HG03521 (cell line): ENCODE measurements at regions not wholly inside any gene's neighbourhood (a gene's known extent, or its start where the extent isn't known, plus 50 kb on each side); places are given as distances from the start of the nearest gene placed in this dataset.
"Not testable (repeated sequence)": the region's sequence is repeated elsewhere in the genome, so short reads cannot be mapped to it uniquely, and the experiment has no call there.

Experiments
- ATAC-seq: cut with Tn5 transposase; IDR thresholded peaks from one replicate; pipeline ENCODE4 v1.9.1; 2021; ENCODE audit warnings: mild to moderate bottlenecking, moderate library complexity; ENCODE audit not compliant: unreplicated experiment

DNA sequence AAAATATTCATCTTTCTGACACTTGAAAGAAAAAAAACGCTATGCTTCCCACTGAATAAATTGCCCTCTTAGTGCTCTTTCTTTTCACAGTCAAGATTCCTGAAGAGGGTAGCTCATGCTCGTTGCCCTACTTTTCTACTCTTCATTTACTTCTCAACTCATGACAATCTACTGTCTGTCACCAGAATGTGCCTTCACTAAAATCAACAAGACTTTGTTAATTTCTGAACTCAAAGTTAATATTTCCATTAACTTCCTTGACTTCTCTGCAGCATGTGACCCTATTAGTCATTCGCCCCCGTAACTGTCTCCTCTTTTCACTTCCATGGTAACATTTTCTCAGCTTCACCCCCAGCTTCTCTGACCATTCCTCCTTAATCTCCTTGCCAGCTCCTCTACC is 98.9 kb upstream of the MAPRE2 start:
- no peak for ATAC-seq

GRCh38 chr18:34942975-34943374 is 98.2 kb upstream of the MAPRE2 start:
- no peak for ATAC-seq

DNA sequence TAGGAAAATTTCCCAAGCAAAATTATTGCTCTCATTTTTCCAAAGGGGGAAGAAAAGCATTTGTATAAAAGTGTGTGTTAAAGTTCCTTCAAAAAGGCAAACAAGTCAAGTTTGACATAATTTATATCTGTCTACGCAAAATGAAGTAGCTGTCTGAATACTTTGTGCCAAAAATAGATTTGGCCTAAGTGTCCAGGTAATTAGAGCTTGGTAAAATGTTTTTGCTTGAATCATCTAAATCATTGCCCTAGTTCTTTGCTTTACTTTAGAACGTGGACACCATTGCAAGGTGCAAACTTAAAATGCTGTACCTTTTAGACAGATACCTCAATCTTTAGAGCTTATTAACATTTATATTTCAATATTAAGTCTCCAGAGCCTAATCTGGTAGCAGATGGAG is 97.6 kb upstream of the MAPRE2 start:
- ATAC-seq, result no peak

DNA sequence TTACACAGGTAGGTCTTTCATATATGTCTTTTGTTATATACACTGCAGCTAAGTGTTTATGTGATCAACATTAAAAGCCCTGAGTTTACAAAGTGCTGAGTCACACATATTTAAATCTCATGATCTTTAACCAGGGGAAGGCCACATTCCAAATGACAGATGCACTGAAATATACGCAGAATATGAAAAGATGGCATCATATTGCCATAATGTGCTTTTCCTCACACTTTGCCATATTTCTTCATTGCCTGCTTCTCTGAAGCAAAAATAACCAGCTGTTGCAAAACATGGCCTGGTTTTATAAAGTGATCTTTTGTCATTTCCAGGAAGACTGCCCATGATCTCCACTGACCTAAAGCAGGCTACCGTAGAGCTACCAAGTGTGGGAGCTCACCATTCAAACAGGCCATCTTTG is 93.5 kb upstream of the MAPRE2 start:
- ATAC-seq, result no peak

GRCh38 chr18:34951625-34952379 is 89.4 kb upstream of the MAPRE2 start:
- ATAC-seq, result no peak

GRCh38 chr18:34953212-34953611 is 88.0 kb upstream of the MAPRE2 start:
- no peak for ATAC-seq

DNA sequence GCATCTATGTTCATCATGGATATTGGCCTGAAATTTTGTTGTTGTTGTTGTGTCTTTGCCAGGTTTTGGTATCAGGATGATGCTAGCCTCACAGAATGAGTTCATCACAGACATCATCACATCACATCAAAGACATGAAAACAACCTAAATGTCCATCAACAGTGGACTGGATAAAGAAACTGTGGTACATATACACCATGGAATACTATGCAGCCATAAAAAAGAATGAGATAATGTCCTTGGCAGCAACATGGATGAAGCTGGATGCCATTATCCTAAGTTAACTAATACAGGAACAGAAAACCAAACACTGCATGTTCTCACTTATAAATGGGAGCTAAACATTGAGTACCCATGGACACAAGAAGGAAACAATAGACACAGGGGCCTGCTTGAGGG is 85.7 kb upstream of the MAPRE2 start:
- not testable (repeated sequence) for ATAC-seq

DNA sequence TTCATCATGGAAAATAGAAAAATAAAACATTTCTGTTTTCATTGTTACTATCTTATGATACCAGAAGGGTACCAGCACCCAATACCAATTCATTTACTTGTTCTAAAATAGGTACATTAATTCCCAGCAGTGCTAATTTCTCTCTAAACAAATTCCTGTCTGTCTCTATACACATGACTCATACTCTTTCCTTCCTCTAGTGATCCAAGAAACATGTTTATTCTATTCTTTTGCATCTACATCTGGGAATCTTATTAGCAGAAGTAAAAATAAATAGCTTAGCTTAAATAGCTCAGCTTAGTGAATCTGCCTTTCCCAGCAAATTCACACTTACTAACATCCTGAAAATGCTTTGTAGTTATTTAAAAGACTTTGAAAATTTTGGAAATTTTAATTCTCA is 84.5 kb upstream of the MAPRE2 start:
- ATAC-seq, result no peak

GRCh38 chr18:34957119-34957863 is 83.9 kb upstream of the MAPRE2 start:
- ATAC-seq, result no peak

DNA sequence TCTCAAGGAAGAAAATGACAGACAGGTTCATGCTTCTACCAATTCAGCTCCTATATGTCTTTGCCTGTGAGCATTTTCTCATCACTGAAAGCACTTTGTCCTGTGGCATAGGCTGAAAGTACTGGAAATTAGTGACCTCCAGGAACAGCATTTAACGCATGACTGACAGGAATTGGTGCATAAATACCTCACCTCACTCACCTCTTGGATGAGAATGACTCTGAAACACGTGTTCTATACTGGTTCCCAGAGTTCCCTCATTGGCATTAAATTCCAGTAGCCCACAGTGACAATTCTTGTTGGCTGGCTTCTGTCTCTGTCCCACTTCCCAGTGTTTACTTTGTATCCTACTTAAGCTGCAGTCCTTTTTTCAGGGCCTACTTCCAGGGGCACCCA is 83.4 kb upstream of the MAPRE2 start:
- no peak for ATAC-seq

DNA sequence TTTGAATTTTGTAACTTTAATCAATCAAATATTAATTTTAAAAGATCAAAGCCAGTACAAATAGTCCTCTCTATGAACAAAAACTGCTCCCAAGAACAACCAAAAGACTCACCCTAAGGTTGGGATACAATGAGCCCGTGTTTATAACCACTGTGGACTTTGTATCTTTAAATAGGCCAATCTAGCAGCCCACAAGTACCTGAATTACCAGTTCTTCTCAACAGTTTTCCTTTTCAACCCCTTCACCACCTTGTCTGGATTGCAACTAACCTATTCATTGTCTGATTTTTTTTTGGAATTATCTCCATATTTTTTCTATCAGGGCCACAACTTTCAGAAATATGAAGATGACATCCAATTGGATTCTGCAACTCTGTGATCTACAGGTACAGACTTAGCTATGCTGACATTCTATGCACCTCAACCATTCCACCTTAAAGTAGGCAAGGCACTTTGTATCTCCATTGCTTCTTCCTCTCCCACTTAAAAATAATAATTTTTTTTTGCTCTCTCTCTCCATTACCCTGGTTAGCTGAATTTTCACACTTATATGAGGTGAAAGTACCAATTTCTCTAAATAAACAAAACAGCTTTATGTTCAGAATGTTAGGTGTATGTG is 81.9 kb upstream of the MAPRE2 start:
- ATAC-seq, result no peak

GRCh38 chr18:34959989-34960388 is 81.2 kb upstream of the MAPRE2 start:
- no peak for ATAC-seq

- ATAC-seq, result no peak
Measured at GRCh38 chr18:34965108-34965507, 76.1 kb upstream of the MAPRE2 start.

DNA sequence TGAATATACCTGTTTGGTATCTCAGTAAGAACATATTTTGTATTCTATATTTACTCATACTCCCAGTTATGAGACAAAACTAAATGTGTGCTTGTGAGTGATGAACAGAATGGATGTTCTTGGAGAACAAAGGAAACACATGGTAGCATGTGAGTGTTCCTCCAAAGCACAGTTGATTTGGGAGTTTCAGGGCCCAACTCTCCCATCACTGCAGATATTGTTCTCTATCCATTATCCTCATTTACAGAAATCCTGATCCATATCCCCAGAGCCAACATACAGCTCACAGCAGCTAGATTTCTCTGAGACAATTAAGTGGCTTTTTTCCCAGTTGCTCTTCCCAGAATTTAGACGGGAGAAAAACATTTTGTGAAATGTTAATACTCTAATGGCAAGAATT is 75.6 kb upstream of the MAPRE2 start:
- ATAC-seq, result no peak

GRCh38 chr18:34970106-34970505 is 71.1 kb upstream of the MAPRE2 start:
- no peak for ATAC-seq

DNA sequence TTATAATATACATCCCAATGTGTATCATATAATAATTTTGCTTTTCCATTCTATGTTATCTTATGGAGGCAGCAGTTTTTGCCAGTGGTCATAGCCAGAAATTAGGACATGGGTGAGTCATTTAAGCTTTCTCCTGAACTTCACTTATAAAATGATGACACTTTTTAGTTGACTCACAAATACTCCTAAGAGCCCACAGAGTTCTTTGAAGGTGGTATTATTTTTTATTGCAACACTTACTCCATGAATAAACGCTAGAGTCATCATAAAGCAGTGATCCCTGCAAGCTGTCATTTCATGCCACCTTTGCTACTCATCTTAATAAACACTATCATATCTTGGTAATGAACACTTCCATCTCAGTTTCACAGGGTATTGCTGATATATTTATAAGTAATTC is 69.9 kb upstream of the MAPRE2 start:
- ATAC-seq, result no peak

DNA sequence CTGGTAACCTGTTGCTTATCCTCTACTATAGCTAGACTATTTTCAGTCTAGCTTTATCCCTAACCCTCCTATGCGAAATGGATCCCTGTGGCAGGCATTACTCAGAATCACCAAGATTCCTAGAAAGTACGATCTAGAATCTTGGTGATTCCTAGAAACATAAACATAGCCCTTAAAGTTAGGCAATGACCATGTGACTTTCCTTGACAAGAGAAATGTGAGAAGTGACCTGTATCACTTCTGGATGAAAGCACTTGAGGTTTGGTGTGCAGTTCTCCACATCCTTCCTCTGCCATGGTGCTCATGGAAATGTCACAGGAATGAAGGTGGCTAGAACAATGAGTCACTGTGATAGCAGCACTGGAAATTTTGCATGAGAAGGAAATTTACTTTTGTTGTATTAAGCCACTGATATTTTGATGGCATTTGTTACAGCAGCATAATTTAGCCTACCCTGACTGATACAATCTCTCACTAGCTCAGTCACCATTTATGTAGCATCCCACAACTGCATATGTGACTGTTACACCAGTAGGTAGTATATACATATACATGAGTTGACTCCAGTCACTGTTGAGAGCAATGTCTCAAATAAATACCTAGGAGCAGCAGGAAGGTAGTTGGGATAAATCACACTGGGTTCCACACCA is 68.3 kb upstream of the MAPRE2 start:
- ATAC-seq, result no peak

DNA sequence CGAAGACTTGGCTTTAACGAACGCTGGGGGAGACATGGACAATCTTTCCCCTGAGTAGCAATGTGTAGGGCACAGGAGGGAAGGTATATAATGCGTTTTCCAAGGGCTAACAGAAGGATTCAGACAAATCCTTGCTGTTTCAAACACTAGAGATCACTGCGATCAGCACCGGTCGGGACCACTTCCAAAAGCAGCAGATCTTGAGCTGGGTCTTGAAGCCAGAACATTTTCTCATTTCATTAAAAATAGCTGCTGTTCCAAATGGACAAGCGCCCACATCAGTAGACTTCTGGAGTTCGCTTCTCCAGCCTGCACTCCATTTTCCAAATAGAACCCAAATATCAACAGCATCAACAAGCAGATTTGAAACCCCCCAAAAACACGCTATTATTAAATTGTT is 65.1 kb upstream of the MAPRE2 start:
- ATAC-seq, result no peak

GRCh38 chr18:34976534-34976898 is 64.7 kb upstream of the MAPRE2 start:
- ATAC-seq, result peak; percentile 2

DNA sequence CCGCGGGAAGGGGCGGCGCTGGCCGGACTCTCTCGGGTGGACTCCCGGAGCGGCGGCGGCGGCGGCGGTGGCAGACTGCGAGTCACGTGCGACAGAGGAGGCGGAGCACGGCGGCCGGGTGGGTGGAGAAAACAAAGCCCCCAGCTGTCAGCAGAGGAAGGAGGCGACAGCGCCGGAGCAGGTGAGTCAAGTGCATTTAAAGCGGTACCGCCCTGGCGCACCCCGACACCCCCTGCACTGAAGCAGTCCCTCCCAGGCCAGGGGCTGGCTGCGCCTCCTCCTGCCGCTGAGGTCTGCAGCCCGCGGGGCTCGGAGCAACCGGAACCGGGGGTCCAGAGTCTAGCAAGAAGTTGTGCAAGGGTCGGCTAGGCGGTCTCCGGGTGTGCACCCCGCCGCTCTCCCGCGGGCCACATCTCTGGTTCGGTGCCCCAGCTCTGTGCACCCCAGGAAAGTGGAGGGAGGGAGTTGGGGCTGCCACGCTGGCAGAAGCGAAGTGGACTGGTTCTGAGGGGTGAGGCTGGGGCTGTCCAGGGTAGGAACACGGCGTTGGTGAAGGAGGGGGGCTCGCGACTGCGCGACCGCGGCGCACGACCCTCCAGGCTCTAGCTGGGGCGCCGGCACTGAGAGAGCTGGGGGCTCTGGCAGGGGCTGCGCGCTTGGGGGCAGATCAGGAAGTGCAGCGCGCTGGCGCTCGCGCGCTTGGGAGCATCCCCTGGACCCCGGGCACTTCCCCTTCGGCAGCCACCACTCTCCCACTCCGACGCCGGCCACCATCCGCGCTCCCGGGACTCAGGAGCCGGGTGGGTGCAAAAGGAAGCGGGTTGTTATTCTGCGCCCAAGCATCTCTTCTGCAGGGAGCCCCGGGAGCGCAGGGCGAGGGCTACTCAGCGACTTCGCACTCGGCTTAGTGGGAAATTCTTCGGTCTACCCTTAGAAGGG is 64.0 kb upstream of the MAPRE2 start:
- peak; percentile 79 for ATAC-seq
